ENCODE measurements at regions not wholly inside any gene's neighbourhood (a gene's known extent, or its start where the extent isn't known, plus 50 kb on each side); places are given as distances from the start of the nearest gene placed in this dataset.
"Not testable (repeated sequence)": the region's sequence is repeated elsewhere in the genome, so short reads cannot be mapped to it uniquely, and the experiment has no call there.

DNA sequence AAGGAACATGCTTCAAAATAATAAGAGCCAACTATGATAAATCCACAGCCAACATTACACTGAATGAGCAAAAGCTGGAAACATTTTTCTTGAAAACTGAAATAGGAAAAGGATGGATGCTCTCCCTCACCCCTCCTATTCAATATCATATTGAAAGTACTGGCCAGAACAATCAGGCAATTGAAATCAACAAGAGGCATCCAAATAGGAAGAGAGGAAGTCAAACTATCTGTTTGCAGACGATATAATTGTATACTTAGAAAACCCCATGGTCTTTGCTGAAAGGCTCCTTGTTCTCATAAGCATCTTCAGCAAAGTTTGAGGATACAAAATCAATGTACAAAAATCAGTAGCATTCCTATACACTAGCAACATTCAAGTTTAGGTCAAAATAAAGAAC, 1562.5 kb upstream of the ADGRL3 start:
- Histone ChIP-seq H3K27me3 (ENCODE audit: control insufficient read depth, insufficient read depth, low read length) (no peaks in the 10 kb centered on the region), H3K9me3 (ENCODE audit: control insufficient read depth, insufficient read depth, low read length) (no peaks in the 10 kb centered on the region), H3K36me3 (ENCODE audit: control insufficient read depth, insufficient read depth, low read length) (no peaks in the 10 kb centered on the region), H3K4me1 (ENCODE audit: control insufficient read depth, insufficient read depth, low read length) (no peaks in the 10 kb centered on the region), H3K4me3 (ENCODE audit: low read depth, low read length) (no peak overlapping the region), H3K9ac (ENCODE audit: low read depth, low read length) (no peak overlapping the region)

DNA sequence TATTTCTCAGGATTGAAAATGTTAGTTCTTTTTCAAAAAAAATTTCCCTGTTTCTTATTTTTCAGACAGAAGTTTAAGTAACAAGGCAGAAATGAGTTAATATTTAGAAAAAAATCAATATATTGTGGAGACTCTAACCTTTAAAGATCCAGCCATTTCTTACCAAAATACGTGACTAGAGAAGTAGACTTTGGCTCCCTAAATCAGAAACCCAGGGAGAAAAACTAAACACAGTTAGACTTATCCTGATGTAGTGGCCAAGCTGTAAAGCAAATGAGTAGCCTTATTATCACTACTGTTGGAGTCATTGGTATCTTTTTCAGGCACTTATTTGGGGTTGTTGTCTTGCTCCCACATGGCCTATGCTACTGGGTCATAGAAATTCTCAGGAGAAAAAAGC, 1556.4 kb upstream of the ADGRL3 start:
- no peak overlapping the region for H3K4me3 ChIP-seq (ENCODE audit: low read depth, low read length)
- no peaks in the 10 kb centered on the region for H3K9me3 ChIP-seq (ENCODE audit: control insufficient read depth, insufficient read depth, low read length)
- H3K9ac ChIP-seq (ENCODE audit: low read depth, low read length) = no peak overlapping the region
- no peaks in the 10 kb centered on the region for H3K27me3 ChIP-seq (ENCODE audit: control insufficient read depth, insufficient read depth, low read length)
- no peaks in the 10 kb centered on the region for H3K4me1 ChIP-seq (ENCODE audit: control insufficient read depth, insufficient read depth, low read length)
- H3K36me3 ChIP-seq (ENCODE audit: control insufficient read depth, insufficient read depth, low read length) = no peaks in the 10 kb centered on the region

DNA sequence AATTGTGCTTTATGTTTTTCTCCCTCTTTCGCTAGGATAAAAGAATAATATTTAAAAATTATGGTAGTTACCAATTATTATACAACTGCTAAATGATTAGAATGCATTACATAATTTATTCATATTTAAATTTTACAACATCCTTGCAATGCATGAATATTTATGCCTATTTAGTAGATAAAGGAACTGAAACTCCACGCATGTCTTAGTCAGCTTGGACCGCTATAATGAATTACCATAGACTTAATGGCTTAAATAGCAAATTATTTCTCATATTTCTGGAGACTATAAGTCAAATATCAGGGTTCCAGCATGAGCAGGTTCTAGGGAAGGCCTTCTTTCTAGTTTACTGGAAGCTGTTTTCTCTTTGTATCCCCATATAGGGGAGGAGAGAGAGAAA, 1555.4 kb upstream of the ADGRL3 start:
- H3K4me1 ChIP-seq (ENCODE audit: control insufficient read depth, insufficient read depth, low read length) = no peaks in the 10 kb centered on the region
- H3K9ac ChIP-seq (ENCODE audit: low read depth, low read length) = no peak overlapping the region
- H3K9me3 ChIP-seq (ENCODE audit: control insufficient read depth, insufficient read depth, low read length) = no peaks in the 10 kb centered on the region

DNA sequence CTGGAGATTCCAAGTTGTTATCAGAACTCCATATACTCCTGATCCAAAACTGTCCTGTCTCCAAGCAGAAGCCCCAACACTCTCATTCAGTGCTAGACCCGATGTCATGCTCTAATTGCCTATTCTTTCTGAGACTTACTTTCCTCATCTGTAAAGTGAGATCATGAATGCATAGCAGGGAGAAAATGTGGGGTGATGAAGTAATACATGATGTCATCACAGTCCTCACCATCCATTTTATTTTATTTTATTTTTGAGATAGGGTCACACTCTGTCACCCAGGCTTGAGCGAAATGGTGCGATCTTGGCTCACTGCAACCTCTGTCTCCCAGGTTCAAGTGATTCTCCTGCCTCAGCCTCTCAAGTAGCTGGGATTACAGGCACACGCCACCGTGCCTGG, 1554.0 kb upstream of the ADGRL3 start:
- Histone ChIP-seq H3K9me3 (ENCODE audit: control insufficient read depth, insufficient read depth, low read length) (no peaks in the 10 kb centered on the region), H3K27me3 (ENCODE audit: control insufficient read depth, insufficient read depth, low read length) (no peaks in the 10 kb centered on the region), H3K9ac (ENCODE audit: low read depth, low read length) (no peak overlapping the region), H3K36me3 (ENCODE audit: control insufficient read depth, insufficient read depth, low read length) (no peaks in the 10 kb centered on the region), H3K4me1 (ENCODE audit: control insufficient read depth, insufficient read depth, low read length) (no peaks in the 10 kb centered on the region), H3K4me3 (ENCODE audit: low read depth, low read length) (no peak overlapping the region)

More for the DNA sequence above, 1555.4 kb upstream of the ADGRL3 start:
- Histone ChIP-seq H3K4me3 (ENCODE audit: low read depth, low read length) (no peak overlapping the region), H3K27me3 (ENCODE audit: control insufficient read depth, insufficient read depth, low read length) (no peaks in the 10 kb centered on the region), H3K36me3 (ENCODE audit: control insufficient read depth, insufficient read depth, low read length) (no peaks in the 10 kb centered on the region)

DNA sequence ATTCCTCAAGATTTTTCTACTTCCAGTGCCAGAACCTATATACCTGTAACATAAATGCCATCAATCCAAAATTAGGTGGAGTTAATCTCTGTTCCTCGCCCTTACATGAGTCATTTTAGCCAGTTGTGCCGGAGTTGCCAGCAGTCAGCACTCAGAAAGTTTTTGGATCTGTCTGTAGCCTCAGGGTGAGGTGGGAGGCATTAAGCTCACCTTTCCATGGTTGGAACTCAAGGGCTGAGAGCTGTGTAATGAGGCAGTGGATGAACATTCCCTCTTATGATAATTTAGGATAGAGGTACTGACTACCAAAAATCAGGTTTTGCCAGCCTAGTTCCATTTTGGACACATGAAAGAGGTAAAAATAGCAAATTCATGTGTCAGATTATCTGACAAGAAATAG, 1553.1 kb upstream of the ADGRL3 start:
- Histone ChIP-seq H3K4me3 (ENCODE audit: low read depth, low read length) (no peak overlapping the region), H3K9ac (ENCODE audit: low read depth, low read length) (no peak overlapping the region), H3K36me3 (ENCODE audit: control insufficient read depth, insufficient read depth, low read length) (no peaks in the 10 kb centered on the region), H3K4me1 (ENCODE audit: control insufficient read depth, insufficient read depth, low read length) (no peaks in the 10 kb centered on the region), H3K9me3 (ENCODE audit: control insufficient read depth, insufficient read depth, low read length) (no peaks in the 10 kb centered on the region), H3K27me3 (ENCODE audit: control insufficient read depth, insufficient read depth, low read length) (no peaks in the 10 kb centered on the region)

DNA sequence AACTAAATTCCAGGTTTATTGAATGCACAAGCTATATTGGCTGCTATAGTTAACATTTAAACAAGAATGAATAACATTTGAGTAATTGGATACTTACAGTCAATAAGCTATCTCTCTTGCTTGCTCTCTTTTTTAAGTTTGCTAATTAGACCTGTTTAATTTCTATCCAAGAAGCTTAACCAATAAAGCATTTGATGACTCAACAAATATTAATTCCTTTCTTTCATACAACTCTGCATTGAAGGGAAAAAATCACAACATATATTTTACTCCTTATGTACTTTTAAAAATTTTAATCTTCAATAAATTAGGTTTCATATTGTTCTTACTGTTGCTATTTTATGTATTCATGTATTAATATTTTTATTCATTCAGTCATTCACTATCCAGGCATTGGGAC, 1552.6 kb upstream of the ADGRL3 start:
- Histone ChIP-seq H3K36me3 (ENCODE audit: control insufficient read depth, insufficient read depth, low read length) (no peaks in the 10 kb centered on the region), H3K4me3 (ENCODE audit: low read depth, low read length) (no peak overlapping the region), H3K4me1 (ENCODE audit: control insufficient read depth, insufficient read depth, low read length) (no peaks in the 10 kb centered on the region), H3K9me3 (ENCODE audit: control insufficient read depth, insufficient read depth, low read length) (no peaks in the 10 kb centered on the region), H3K27me3 (ENCODE audit: control insufficient read depth, insufficient read depth, low read length) (no peaks in the 10 kb centered on the region), H3K9ac (ENCODE audit: low read depth, low read length) (no peak overlapping the region)

DNA sequence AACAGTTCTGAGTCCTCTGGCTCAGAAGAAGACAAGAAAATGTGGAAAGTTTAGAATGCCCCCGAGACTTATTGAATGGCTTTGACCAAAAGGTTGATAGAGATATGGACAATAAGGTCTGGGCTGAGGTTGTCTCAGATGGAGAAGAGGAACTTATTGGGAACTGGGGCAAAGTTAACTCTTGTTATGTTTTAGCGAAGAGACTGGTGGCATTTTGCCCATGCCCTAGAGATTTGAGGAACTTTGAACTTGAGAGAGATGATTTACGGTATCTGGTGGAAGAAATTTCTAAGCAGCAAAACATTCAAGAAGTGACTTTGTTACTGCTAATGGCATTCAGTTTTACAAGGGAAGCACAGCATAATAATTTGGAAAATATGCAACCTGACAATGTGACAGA, 1549.3 kb upstream of the ADGRL3 start:
- Histone ChIP-seq H3K4me3 (ENCODE audit: low read depth, low read length) (no peak overlapping the region), H3K36me3 (ENCODE audit: control insufficient read depth, insufficient read depth, low read length) (no peaks in the 10 kb centered on the region), H3K4me1 (ENCODE audit: control insufficient read depth, insufficient read depth, low read length) (no peaks in the 10 kb centered on the region), H3K9ac (ENCODE audit: low read depth, low read length) (no peak overlapping the region), H3K27me3 (ENCODE audit: control insufficient read depth, insufficient read depth, low read length) (no peaks in the 10 kb centered on the region), H3K9me3 (ENCODE audit: control insufficient read depth, insufficient read depth, low read length) (peaks cover 2% of the 10 kb centered on the region)

DNA sequence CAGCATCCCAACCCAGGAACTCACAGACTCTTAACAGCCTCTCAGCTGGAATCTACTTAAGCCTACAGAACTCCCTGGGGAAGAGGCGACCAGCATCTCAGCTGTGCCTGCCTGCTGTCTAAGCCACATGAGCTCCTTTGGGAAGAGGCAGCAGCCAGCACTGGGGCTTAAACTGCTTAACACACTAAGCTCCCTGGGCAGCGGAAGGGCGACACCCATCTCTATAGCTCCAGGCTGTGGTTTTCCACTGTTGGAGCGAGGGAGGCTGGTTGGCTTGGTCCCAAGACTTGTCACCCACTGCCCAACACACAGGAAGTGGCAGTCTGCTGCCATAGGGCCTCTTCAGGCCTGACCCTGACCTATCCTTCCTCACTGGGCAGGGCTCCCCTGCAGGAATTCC, 1544.1 kb upstream of the ADGRL3 start:
- Histone ChIP-seq H3K36me3 (ENCODE audit: control insufficient read depth, insufficient read depth, low read length) (no peaks in the 10 kb centered on the region), H3K4me3 (ENCODE audit: low read depth, low read length) (no peak overlapping the region), H3K9me3 (ENCODE audit: control insufficient read depth, insufficient read depth, low read length) (peaks cover 2% of the 10 kb centered on the region), H3K27me3 (ENCODE audit: control insufficient read depth, insufficient read depth, low read length) (no peaks in the 10 kb centered on the region), H3K4me1 (ENCODE audit: control insufficient read depth, insufficient read depth, low read length) (no peaks in the 10 kb centered on the region), H3K9ac (ENCODE audit: low read depth, low read length) (no peak overlapping the region)

DNA sequence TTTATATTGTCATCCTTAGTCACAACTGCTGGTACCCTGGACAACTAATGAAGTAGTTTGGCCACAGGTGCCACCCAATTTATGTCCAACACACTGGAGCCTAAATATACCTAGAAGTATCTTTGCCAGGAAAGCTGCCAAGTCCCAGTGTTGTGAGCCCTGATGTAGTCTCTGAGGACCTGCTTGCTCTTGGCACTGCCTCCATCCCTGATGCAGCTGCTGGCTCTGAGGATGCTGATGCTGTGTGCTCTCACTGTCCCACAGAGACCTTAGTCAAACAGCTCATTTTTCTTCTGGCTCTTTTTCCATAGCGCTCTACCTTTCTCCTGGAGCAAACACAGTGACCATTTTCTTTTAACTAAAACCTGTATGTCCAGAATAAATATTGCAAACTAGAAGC, 1535.4 kb upstream of the ADGRL3 start:
- no peak overlapping the region for H3K4me3 ChIP-seq (ENCODE audit: low read depth, low read length)

DNA sequence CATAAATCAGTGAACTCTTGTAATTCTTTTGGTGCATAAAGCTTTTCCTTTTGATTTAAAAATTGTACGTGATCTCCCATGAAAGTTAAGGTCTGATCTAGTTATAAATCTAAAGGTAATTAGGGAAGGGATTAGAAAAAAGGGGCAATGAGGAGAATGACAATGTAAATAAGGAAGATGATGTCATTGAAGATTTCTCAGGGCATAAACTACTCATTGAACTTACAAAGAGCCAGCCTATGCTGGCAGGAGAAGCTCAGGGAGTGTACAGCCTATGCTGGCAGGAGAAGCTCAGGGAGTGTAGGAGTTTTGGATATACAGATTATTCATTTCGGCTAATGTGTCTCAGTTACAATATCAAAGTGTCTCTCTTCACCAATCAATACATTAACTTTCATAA, 1533.5 kb upstream of the ADGRL3 start:
- Histone ChIP-seq H3K9ac (ENCODE audit: low read depth, low read length) (no peak overlapping the region), H3K36me3 (ENCODE audit: control insufficient read depth, insufficient read depth, low read length) (no peaks in the 10 kb centered on the region), H3K4me1 (ENCODE audit: control insufficient read depth, insufficient read depth, low read length) (no peaks in the 10 kb centered on the region), H3K9me3 (ENCODE audit: control insufficient read depth, insufficient read depth, low read length) (no peaks in the 10 kb centered on the region), H3K4me3 (ENCODE audit: low read depth, low read length) (no peak overlapping the region), H3K27me3 (ENCODE audit: control insufficient read depth, insufficient read depth, low read length) (no peaks in the 10 kb centered on the region)

More for the DNA sequence above, 1535.4 kb upstream of the ADGRL3 start:
- Histone ChIP-seq H3K9me3 (ENCODE audit: control insufficient read depth, insufficient read depth, low read length) (no peaks in the 10 kb centered on the region), H3K4me1 (ENCODE audit: control insufficient read depth, insufficient read depth, low read length) (no peaks in the 10 kb centered on the region), H3K27me3 (ENCODE audit: control insufficient read depth, insufficient read depth, low read length) (no peaks in the 10 kb centered on the region), H3K9ac (ENCODE audit: low read depth, low read length) (no peak overlapping the region), H3K36me3 (ENCODE audit: control insufficient read depth, insufficient read depth, low read length) (no peaks in the 10 kb centered on the region)

DNA sequence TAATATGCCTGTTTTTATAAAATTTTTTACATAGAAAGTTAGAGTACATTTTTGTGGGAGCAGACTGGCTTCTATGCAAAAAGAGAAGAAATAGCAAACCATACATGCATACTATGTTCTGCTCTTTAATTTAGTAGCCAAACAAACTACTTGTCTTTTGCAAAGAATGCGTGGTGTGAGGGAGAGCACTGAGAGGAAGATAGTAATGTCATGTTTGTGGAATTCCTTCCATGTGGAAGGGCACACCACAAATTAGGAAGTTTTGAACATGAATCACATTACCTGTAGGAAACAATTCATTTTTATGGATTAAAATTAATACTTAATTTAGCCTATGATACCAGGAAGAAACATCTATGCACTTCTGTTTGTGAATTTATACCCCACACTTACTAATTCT, 1529.1 kb upstream of the ADGRL3 start:
- no peaks in the 10 kb centered on the region for H3K9me3 ChIP-seq (ENCODE audit: control insufficient read depth, insufficient read depth, low read length)
- no peaks in the 10 kb centered on the region for H3K4me1 ChIP-seq (ENCODE audit: control insufficient read depth, insufficient read depth, low read length)
- H3K36me3 ChIP-seq (ENCODE audit: control insufficient read depth, insufficient read depth, low read length) = no peaks in the 10 kb centered on the region
- no peaks in the 10 kb centered on the region for H3K27me3 ChIP-seq (ENCODE audit: control insufficient read depth, insufficient read depth, low read length)
- no peak overlapping the region for H3K9ac ChIP-seq (ENCODE audit: low read depth, low read length)
- H3K4me3 ChIP-seq (ENCODE audit: low read depth, low read length) = no peak overlapping the region

DNA sequence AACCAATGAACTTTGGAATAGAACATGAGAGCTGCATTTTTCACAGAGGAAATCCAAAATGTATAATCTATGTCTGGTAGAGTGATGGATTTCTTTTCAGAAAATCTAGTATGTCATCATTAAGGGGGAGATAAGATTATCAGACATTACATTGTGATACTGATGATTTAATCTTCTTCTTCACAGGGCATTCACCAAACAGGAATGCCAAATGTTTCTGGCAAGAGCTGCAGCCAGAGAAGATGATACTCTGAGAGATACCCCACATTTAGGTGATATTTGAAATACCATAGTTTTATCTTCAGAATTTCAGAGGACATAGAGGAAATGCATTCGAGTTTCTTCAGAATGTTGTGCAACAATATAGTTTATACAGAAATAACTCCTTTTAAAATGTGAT, 1523.7 kb upstream of the ADGRL3 start:
- Histone ChIP-seq H3K9me3 (ENCODE audit: control insufficient read depth, insufficient read depth, low read length) (no peaks in the 10 kb centered on the region), H3K9ac (ENCODE audit: low read depth, low read length) (no peak overlapping the region), H3K27me3 (ENCODE audit: control insufficient read depth, insufficient read depth, low read length) (no peaks in the 10 kb centered on the region), H3K4me3 (ENCODE audit: low read depth, low read length) (no peak overlapping the region), H3K4me1 (ENCODE audit: control insufficient read depth, insufficient read depth, low read length) (no peaks in the 10 kb centered on the region), H3K36me3 (ENCODE audit: control insufficient read depth, insufficient read depth, low read length) (no peaks in the 10 kb centered on the region)

DNA sequence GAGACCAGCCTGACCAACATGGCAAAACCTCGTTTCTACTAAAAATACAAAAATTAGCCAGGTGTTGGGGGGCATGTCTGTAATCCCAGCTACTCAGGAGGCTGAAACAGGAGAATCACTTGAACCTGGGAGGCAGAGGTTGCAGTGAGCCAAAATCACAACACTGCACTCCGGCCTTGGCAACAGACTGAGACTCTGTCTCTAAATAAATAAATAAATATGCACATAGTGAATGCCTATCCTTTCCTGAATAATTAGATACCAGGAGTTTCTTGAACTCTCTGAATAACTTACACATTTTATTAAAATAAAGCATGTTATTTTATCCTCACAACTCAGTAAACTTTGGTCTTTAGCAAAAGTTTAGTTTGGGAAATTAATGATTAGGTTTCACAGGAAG, 1523.1 kb upstream of the ADGRL3 start:
- not testable (repeated sequence) for H3K9me3 ChIP-seq (ENCODE audit: control insufficient read depth, insufficient read depth, low read length)

More for the DNA sequence above, 1523.1 kb upstream of the ADGRL3 start:
- H3K4me1 ChIP-seq (ENCODE audit: control insufficient read depth, insufficient read depth, low read length); H3K4me3 ChIP-seq (ENCODE audit: low read depth, low read length); H3K27me3 ChIP-seq (ENCODE audit: control insufficient read depth, insufficient read depth, low read length); H3K9ac ChIP-seq (ENCODE audit: low read depth, low read length); H3K36me3 ChIP-seq (ENCODE audit: control insufficient read depth, insufficient read depth, low read length): not testable (repeated sequence)

Data from iPS-15b (cell line).